ENCODE measurements at regions not wholly inside any gene's neighbourhood (a gene's known extent, or its start where the extent isn't known, plus 50 kb on each side); places are given as distances from the start of the nearest gene placed in this dataset.

DNA sequence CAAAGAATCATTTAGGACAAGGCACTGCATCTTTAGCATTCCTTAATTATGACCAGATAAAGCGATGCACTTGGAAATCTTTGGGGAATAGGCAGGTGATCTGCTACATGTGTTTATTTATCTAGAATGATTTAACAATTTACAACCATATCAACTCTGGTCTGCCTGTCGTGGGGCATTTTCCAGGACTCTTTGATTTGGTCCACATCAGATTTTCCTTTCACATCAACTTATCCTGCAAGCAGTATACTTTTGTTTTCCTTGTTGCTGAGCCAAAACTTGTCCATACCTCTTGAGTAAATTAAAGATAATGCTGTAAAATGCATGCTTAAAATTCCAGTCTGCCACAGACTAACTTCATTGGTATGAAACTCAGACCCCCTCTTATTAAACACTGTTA, 312.4 kb upstream of the TCF4 start:
- no peak for TF ChIP-seq EZH2 (IDR thresholded peaks at IDR 0.05; ENCODE audit: borderline replicate concordance, low read length)
- TF ChIP-seq, protein P1, sequence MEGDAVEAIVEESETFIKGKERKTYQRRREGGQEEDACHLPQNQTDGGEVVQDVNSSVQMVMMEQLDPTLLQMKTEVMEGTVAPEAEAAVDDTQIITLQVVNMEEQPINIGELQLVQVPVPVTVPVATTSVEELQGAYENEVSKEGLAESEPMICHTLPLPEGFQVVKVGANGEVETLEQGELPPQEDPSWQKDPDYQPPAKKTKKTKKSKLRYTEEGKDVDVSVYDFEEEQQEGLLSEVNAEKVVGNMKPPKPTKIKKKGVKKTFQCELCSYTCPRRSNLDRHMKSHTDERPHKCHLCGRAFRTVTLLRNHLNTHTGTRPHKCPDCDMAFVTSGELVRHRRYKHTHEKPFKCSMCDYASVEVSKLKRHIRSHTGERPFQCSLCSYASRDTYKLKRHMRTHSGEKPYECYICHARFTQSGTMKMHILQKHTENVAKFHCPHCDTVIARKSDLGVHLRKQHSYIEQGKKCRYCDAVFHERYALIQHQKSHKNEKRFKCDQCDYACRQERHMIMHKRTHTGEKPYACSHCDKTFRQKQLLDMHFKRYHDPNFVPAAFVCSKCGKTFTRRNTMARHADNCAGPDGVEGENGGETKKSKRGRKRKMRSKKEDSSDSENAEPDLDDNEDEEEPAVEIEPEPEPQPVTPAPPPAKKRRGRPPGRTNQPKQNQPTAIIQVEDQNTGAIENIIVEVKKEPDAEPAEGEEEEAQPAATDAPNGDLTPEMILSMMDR (IDR thresholded peaks at IDR 0.05; ENCODE audit: low read length): no peak

Data from OCI-LY1 (cell line).